ENCODE measurements at regions not wholly inside any gene's neighbourhood (a gene's known extent, or its start where the extent isn't known, plus 50 kb on each side); places are given as distances from the start of the nearest gene placed in this dataset.

DNA sequence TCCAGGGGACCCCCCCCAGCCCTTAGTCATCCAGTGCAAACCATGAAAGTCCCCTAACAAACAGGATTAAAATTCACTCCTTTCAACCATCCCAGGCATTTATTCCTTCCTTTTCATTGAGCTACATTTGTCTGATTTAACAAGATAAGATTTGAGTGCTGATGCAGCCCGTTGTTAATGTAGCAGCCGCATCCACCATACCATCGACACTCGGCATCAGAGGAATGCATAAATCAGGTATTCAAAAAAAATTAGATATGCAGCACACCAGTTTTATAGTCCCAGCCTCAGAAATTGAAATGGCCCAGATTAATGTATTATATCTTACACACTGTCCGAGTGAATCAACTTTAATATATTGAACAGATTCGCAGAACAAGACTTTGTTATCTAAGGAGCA lies 676.5 kb upstream of the FANCL start:
- Histone ChIP-seq H4K5ac (ENCODE audit: insufficient read length, low read depth, low read length) (no peak overlapping the region), H3K79me1 (ENCODE audit: low read depth, low read length) (no peaks in the 10 kb centered on the region), H3K4ac (replicated peaks; ENCODE audit: insufficient read length, low read depth, low read length) (no peak overlapping the region), H2AFZ (ENCODE audit: low read length) (no peak overlapping the region), H3K79me2 (ENCODE audit: control insufficient read depth in 1 of 2, insufficient read depth in 2 of 2, low read length in 2 of 2) (no peaks in the 10 kb centered on the region), H2BK12ac (ENCODE audit: low read depth, low read length) (no peak overlapping the region), H3K23ac (ENCODE audit: insufficient read length) (no peak overlapping the region), H3K4me3 (ENCODE audit: extremely low read depth in 1 of 4, insufficient read depth in 2 of 4, low read depth in 3 of 4, low read length in 4 of 4) (no peak overlapping the region), H3K9me3 (ENCODE audit: insufficient read depth in 2 of 2, low read depth in 1 of 2, low read length in 1 of 2) (no peaks in the 10 kb centered on the region), H3K23me2 (ENCODE audit: low read depth, low read length) (no peaks in the 10 kb centered on the region), H2BK15ac (ENCODE audit: low read length) (no peak overlapping the region), H4K20me1 (replicated peaks in 1 of 2; ENCODE audit: control insufficient read depth in 1 of 2, insufficient read depth in 2 of 2, low read length in 2 of 2) (no peaks in the 10 kb centered on the region), H3K27me3 (replicated peaks in 1 of 4; ENCODE audit: control insufficient read depth in 3 of 4, extremely low read depth in 1 of 4, insufficient read depth in 3 of 4, low read length in 3 of 4) (no peaks in the 10 kb centered on the region), H3K36me3 (ENCODE audit: control insufficient read depth in 2 of 4, insufficient read depth in 4 of 4, low read length in 3 of 4) (no peaks in the 10 kb centered on the region), H3K4me1 (replicated peaks in 1 of 4; ENCODE audit: control insufficient read depth in 3 of 4, insufficient read depth in 4 of 4, low read length in 3 of 4) (peaks cover 0 to 5% (median 5%) of the 10 kb centered on the region in 4 experiments; a peak in 4 of 7 replicates), H4K91ac (replicated peaks; ENCODE audit: insufficient read length, low read length) (no peak overlapping the region), H3K18ac (ENCODE audit: extremely low read depth, low read length) (no peak overlapping the region), H3K9ac (replicated peaks in 1 of 4; ENCODE audit: extremely low read depth in 1 of 4, low read depth in 3 of 4, low read length in 3 of 4) (no peak overlapping the region), H2AK5ac (ENCODE audit: low read depth, low read length) (no peak overlapping the region), H2BK20ac (ENCODE audit: low read length) (no peak overlapping the region), H2BK5ac (ENCODE audit: low read depth, low read length) (no peak overlapping the region), H4K8ac (ENCODE audit: extremely low read depth, insufficient read depth, low read length) (no peak overlapping the region), H3K27ac (ENCODE audit: low read depth, low read length) (no peak overlapping the region), H3K4me2 (ENCODE audit: insufficient read depth in 1 of 2, low read depth in 2 of 2, low read length in 2 of 2) (no peak overlapping the region), H2BK120ac (replicated peaks; ENCODE audit: low read depth, low read length) (no peak overlapping the region), H3K56ac (replicated peaks; ENCODE audit: insufficient read length, low read depth, low read length) (no peak overlapping the region), H3K14ac (ENCODE audit: insufficient read length) (no peak overlapping the region)
- FAIRE-seq: no peak
- ChIA-PET POLR2A (ENCODE audit: partially characterized antibody) (no interaction called here), CTCF (ENCODE audit: partially characterized antibody) (interaction anchor here (1.4 to 1.5 kb wide), 2 partner anchors 26 to 46 kb away, joined by 3 read pairs; no protein-coding TSS in a partner anchor)
- DNase-seq (ENCODE audit: low read depth in 1 of 2, low spot score in 2 of 2): no peak
- WGBS, 2 experiments (ENCODE audit: extremely low coverage in 1 of 2, insufficient coverage in 1 of 2, insufficient read length in 1 of 2, insufficient replicate concordance in 2 of 2, low coverage in 1 of 2, low lambda C conversion rate in 2 of 2, missing lambda C conversion rate in 1 of 2): 95% methylated on average over 6 of the region's 6 CpGs; no CpG with 5 or more reads in 1 of the 2 experiments
- TF ChIP-seq KDM4A (IDR thresholded peaks at IDR 0.05; ENCODE audit: low read depth, low read length, severe bottlenecking) (no peak), CBX8 (IDR thresholded peaks at IDR 0.05; ENCODE audit: borderline replicate concordance, low read depth, low read length) (no peak), HDAC6 (IDR thresholded peaks at IDR 0.05; ENCODE audit: low read depth, low read length) (no peak), FOSL1 (IDR thresholded peaks at IDR 0.05; ENCODE audit: insufficient read depth, low read depth, low read length) (no peak), POLR2A (IDR thresholded peaks at IDR 0.05; ENCODE audit: control extremely low read depth in 1 of 2, low read depth in 2 of 2, low read length in 2 of 2) (no peak), NRF1 (IDR thresholded peaks at IDR 0.05; ENCODE audit: low read depth, low read length) (no peak), TEAD4 (IDR thresholded peaks at IDR 0.05; ENCODE audit: low read depth, low read length) (no peak), SP1 (IDR thresholded peaks at IDR 0.05; ENCODE audit: low read depth, low read length) (no peak), POLR2AphosphoS5 (IDR thresholded peaks at IDR 0.05; ENCODE audit: low read depth, low read length) (no peak), BCL11A (IDR thresholded peaks at IDR 0.05; ENCODE audit: low read depth in 2 of 2, low read length in 2 of 2) (no peak), RAD21 (IDR thresholded peaks at IDR 0.05 in 1 of 2, conservative IDR thresholded peaks at IDR 0.05 in 1 of 2; ENCODE audit: low read depth in 2 of 2, low read length in 2 of 2) (no peak), SAP30 (IDR thresholded peaks at IDR 0.05; ENCODE audit: insufficient read depth, insufficient replicate concordance, low read length) (no peak), GTF2F1 (IDR thresholded peaks at IDR 0.05; ENCODE audit: borderline replicate concordance, low read depth, low read length) (no peak), TAF7 (optimal IDR thresholded peaks at IDR 0.05; ENCODE audit: borderline replicate concordance, low read depth, low read length) (no peak), TAF1 (IDR thresholded peaks at IDR 0.05; ENCODE audit: low read depth, low read length) (no peak), NANOG (IDR thresholded peaks at IDR 0.05; ENCODE audit: insufficient read depth, low read depth, low read length, poor library complexity, severe bottlenecking) (no peak)
